ENCODE measurements at regions not wholly inside any gene's neighbourhood (a gene's known extent, or its start where the extent isn't known, plus 50 kb on each side); places are given as distances from the start of the nearest gene placed in this dataset.

GRCh38 chr5:119926301-119926700 lies 296.9 kb downstream of the FAM170A start:
- Histone ChIP-seq H3K4me3 (ENCODE audit: low read length) (no peak overlapping the region), H3K27me3 (ENCODE audit: control insufficient read depth in 1 of 2, insufficient read depth in 2 of 2, low read length in 2 of 2) (no peaks in the 10 kb centered on the region), H3K9me3 (ENCODE audit: control insufficient read depth in 1 of 2, insufficient read depth in 1 of 2, low read length in 2 of 2) (peaks cover 0 to 7% of the 10 kb centered on the region in 2 experiments), H3K27ac (ENCODE audit: low read depth in 1 of 2, low read length in 2 of 2) (no peak overlapping the region), H3K4me1 (ENCODE audit: insufficient read depth, low read length) (no peaks in the 10 kb centered on the region), H3K36me3 (ENCODE audit: insufficient read depth, low read length) (no peaks in the 10 kb centered on the region)
- Mint-ChIP-seq H3K27ac (no peak overlapping the region), H3K27me3 (no peaks in the 10 kb centered on the region), H3K4me3 (no peak overlapping the region), H3K4me1 (ENCODE audit: low read depth) (no peaks in the 10 kb centered on the region), H3K36me3 (ENCODE audit: low read depth) (no peaks in the 10 kb centered on the region), H3K9me3 (peaks cover 3% of the 10 kb centered on the region)
- intact Hi-C loops (cut with DNase I, micrococcal nuclease), result no loop called here
- POLR2A ChIA-PET, result no interaction called here
- no peak for TF ChIP-seq CTCF (IDR thresholded peaks at IDR 0.05)
- CTCF ChIA-PET, result no interaction called here
- DNase-seq, result no peak
- no peak for ATAC-seq (ENCODE audit: poor library complexity)

GRCh38 chr5:119928974-119929373 lies 299.6 kb downstream of the FAM170A start:
- Histone ChIP-seq H3K4me3 (ENCODE audit: low read length) (no peak overlapping the region), H3K36me3 (ENCODE audit: insufficient read depth, low read length) (no peaks in the 10 kb centered on the region), H3K27me3 (ENCODE audit: control insufficient read depth in 1 of 2, insufficient read depth in 2 of 2, low read length in 2 of 2) (no peaks in the 10 kb centered on the region), H3K4me1 (ENCODE audit: insufficient read depth, low read length) (no peaks in the 10 kb centered on the region), H3K27ac (ENCODE audit: low read depth in 1 of 2, low read length in 2 of 2) (no peak overlapping the region), H3K9me3 (ENCODE audit: control insufficient read depth in 1 of 2, insufficient read depth in 1 of 2, low read length in 2 of 2) (peaks cover 0 to 7% of the 10 kb centered on the region in 2 experiments)
- Mint-ChIP-seq H3K4me3 (no peak overlapping the region), H3K4me1 (ENCODE audit: low read depth) (no peaks in the 10 kb centered on the region), H3K36me3 (ENCODE audit: low read depth) (no peaks in the 10 kb centered on the region), H3K27me3 (no peaks in the 10 kb centered on the region), H3K27ac (no peak overlapping the region), H3K9me3 (peaks cover 2% of the 10 kb centered on the region)
- ChIA-PET CTCF (no interaction called here), POLR2A (no interaction called here)
- no peak for TF ChIP-seq CTCF (IDR thresholded peaks at IDR 0.05)
- DNase-seq (no peak), ATAC-seq (ENCODE audit: poor library complexity) (no peak)
- intact Hi-C loops (cut with DNase I, micrococcal nuclease), result no loop called here

GRCh38 chr5:119930490-119930889 lies 301.1 kb downstream of the FAM170A start:
- Histone ChIP-seq H3K27ac (ENCODE audit: low read depth in 1 of 2, low read length in 2 of 2) (no peak overlapping the region), H3K4me1 (ENCODE audit: insufficient read depth, low read length) (no peaks in the 10 kb centered on the region), H3K27me3 (ENCODE audit: control insufficient read depth in 1 of 2, insufficient read depth in 2 of 2, low read length in 2 of 2) (no peaks in the 10 kb centered on the region), H3K4me3 (ENCODE audit: low read length) (no peak overlapping the region), H3K36me3 (ENCODE audit: insufficient read depth, low read length) (no peaks in the 10 kb centered on the region), H3K9me3 (ENCODE audit: control insufficient read depth in 1 of 2, insufficient read depth in 1 of 2, low read length in 2 of 2) (peaks cover 0 to 7% of the 10 kb centered on the region in 2 experiments)
- Mint-ChIP-seq H3K9me3 (peaks cover 2% of the 10 kb centered on the region), H3K27me3 (no peaks in the 10 kb centered on the region), H3K36me3 (ENCODE audit: low read depth) (no peaks in the 10 kb centered on the region), H3K4me1 (ENCODE audit: low read depth) (no peaks in the 10 kb centered on the region), H3K4me3 (no peak overlapping the region), H3K27ac (no peak overlapping the region)
- DNase-seq (no peak), ATAC-seq (ENCODE audit: poor library complexity) (no peak)
- intact Hi-C loops (cut with DNase I, micrococcal nuclease), result no loop called here
- ChIA-PET POLR2A (no interaction called here), CTCF (no interaction called here)
- no peak for TF ChIP-seq CTCF (IDR thresholded peaks at IDR 0.05)

Data from CD4-positive, alpha-beta T cell (primary cell).